NCI-H2029 (cell line): ENCODE measurements at regions not wholly inside any gene's neighbourhood (a gene's known extent, or its start where the extent isn't known, plus 50 kb on each side); places are given as distances from the start of the nearest gene placed in this dataset.

ENCODE experiments used
- DNase-seq: peaks from one replicate; lab custom pipeline; 2025; lab: John Stamatoyannopoulos, UW

DNA sequence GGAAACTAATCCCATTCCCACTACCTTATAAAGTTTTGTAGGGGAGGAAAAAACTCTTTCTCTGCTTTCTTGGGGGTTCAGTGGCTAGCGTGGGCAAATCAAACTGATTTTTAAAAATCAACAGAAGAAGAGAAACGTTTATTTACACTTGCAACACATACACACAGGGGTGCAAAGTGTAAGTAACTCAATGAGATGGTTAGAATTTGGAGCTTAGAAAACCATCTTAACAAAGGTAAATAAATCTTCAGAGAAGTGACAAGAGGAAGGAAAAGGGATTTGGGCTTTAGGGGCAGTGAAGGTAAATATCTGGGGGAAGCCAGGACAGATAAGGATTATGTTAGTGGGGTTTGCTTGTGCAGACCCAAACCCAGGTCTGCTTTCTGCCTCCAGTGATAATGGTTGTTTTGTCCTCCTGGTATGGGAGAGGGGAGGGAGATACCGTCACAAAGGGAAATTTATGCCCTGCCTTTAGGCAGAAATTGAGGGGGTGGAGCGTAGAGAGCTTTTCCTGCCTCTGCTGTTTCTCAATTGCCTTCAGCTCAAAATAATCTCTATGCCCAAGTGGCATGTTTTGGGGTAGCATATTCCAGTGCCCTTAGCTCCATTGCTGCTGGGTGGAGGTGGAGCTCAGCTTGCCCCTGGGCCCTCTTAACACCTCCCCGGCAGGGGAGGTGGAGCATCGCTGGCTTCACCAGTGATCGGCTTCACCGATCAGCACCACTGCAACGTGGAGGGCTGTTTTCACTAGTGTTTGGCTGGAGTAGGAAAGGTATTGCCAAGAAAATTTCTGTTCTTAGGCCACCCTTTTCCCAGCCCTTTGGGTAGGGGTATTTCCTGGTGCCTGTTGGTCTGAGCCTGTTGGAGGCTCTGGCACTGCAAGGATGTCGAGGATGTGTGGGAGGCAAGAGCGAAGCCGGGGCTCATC is 92.2 kb downstream of the TEX51 start:
- no peak for DNase-seq

DNA sequence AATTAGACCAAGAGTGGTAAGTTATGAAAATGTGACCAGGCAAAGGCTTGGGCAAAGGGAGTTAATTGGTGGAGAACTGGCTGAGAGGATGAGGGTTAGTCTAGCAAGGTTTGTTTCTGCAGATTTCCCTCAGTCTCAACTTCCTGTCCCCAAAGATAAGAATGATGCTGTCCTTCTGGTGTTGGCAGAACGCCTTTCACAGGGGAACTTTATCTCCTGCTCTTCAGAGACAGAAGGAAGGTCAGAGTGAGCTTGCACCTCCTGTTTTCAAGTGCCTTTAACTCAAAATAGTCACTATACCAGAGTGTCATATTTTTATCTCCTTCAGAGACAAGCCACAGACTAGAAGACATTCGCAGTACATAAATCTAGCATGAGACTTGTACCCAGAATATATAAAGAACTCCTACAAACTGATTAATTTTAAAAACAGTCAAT is 95.7 kb downstream of the TEX51 start:
- no peak for DNase-seq

- DNase-seq = no peak
Observed at GRCh38 chr2:126995621-126996377, 97.1 kb downstream of the TEX51 start.

DNA sequence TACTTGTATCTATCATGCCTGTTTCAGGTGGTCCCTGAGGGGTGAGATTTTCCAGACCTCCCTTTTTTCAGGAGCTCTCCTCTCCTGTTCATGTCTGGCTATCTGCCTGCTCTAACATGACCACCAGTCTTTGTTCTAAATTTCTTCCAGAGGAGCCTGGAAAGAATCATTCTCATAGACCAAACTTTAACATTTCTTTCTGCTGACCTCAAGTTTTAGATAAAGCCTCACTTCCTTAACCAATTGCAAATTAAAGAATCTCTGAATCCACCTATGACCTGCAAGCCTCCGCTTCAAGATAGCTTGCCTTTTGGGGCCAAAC is 97.6 kb downstream of the TEX51 start:
- DNase-seq = no peak
